ENCODE measurements at regions not wholly inside any gene's neighbourhood (a gene's known extent, or its start where the extent isn't known, plus 50 kb on each side); places are given as distances from the start of the nearest gene placed in this dataset.

DNA sequence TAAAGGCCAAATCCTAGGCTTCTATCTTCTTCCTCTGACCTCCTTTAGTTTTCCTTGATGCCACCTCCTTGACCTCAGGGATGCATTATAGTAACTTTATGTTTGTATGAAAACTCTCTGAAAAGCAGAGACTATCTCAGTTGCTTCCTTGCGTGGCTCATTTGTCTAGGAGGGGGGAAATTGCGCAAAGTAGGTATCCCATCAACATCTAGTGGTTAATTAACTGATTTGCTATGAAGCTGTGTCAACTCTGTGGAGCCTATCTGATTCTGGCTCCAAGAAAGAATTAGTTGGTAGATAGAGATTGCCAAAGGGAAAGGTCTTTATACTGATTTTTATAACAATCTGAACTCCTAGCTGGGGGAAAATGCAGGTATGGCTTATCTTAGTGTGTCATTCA, 82.1 kb upstream of the FRY start:
- no peak overlapping the region for H3K27ac ChIP-seq (ENCODE audit: low read length in 2 of 2)
- no peak overlapping the region for H3K9ac ChIP-seq (ENCODE audit: low read length)
- Mint-ChIP-seq H3K27ac (no peak overlapping the region), H3K9me3 (ENCODE audit: insufficient read depth) (no peaks in the 10 kb centered on the region), H3K4me1 (peaks cover 18% of the 10 kb centered on the region), H3K4me3 (no peak overlapping the region), H3K27me3 (no peaks in the 10 kb centered on the region)
- ATAC-seq (ENCODE audit: low read depth), result no peak
- H3K36me3 ChIP-seq (replicated peaks in 1 of 2; ENCODE audit: control extremely low read depth in 1 of 2, control insufficient read depth in 1 of 2, extremely low read depth in 1 of 2, insufficient read depth in 2 of 2, low read length in 1 of 2), result peaks cover 0 to 3% of the 10 kb centered on the region in 2 experiments
- WGBS (ENCODE audit: insufficient coverage), result no CpG with 5 or more reads among the region's 2 CpGs
- no peak for DNase-seq
- no peaks in the 10 kb centered on the region for H3K79me2 ChIP-seq (ENCODE audit: control insufficient read depth, insufficient read depth, low read length)
- TF ChIP-seq EZH2 (IDR thresholded peaks at IDR 0.05; ENCODE audit: borderline replicate concordance, insufficient read depth, low read depth, low read length, poor library complexity, severe bottlenecking), result no peak
- TF ChIP-seq, protein P1, sequence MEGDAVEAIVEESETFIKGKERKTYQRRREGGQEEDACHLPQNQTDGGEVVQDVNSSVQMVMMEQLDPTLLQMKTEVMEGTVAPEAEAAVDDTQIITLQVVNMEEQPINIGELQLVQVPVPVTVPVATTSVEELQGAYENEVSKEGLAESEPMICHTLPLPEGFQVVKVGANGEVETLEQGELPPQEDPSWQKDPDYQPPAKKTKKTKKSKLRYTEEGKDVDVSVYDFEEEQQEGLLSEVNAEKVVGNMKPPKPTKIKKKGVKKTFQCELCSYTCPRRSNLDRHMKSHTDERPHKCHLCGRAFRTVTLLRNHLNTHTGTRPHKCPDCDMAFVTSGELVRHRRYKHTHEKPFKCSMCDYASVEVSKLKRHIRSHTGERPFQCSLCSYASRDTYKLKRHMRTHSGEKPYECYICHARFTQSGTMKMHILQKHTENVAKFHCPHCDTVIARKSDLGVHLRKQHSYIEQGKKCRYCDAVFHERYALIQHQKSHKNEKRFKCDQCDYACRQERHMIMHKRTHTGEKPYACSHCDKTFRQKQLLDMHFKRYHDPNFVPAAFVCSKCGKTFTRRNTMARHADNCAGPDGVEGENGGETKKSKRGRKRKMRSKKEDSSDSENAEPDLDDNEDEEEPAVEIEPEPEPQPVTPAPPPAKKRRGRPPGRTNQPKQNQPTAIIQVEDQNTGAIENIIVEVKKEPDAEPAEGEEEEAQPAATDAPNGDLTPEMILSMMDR (IDR thresholded peaks at IDR 0.05), result no peak
- peaks cover 16 to 17% of the 10 kb centered on the region in 2 donors for H3K4me1 ChIP-seq (ENCODE audit: control insufficient read depth in 2 of 2, insufficient read depth in 2 of 2, low read length in 2 of 2)
- H3K4me3 ChIP-seq (ENCODE audit: control extremely low read depth in 1 of 5, extremely low read depth in 1 of 5, insufficient read depth in 1 of 5, low read depth in 2 of 5, low read length in 4 of 5), result no peak overlapping the region
- ChIA-PET POLR2A (no interaction called here), CTCF (interaction anchor here (1.2 kb wide), 1 partner anchor 40 kb away, joined by 4 read pairs; no protein-coding TSS in a partner anchor)
- peaks cover 0 to 9% (median 0%) of the 10 kb centered on the region in 3 donors for H3K9me3 ChIP-seq (ENCODE audit: control extremely low read depth in 1 of 3, control insufficient read depth in 2 of 3, insufficient read depth in 1 of 3, low read length in 2 of 3)
- no peaks in the 10 kb centered on the region for H3K27me3 ChIP-seq (replicated peaks in 1 of 4; ENCODE audit: control extremely low read depth in 1 of 4, control insufficient read depth in 3 of 4, insufficient read depth in 4 of 4, low read length in 3 of 4)
- no peak overlapping the region for H2AFZ ChIP-seq (ENCODE audit: insufficient read depth, low read depth, low read length, poor library complexity, severe bottlenecking)
- H3K4me2 ChIP-seq (replicated peaks; ENCODE audit: low read depth, low read length, poor library complexity, severe bottlenecking), result no peak overlapping the region
- intact Hi-C loops (cut with micrococcal nuclease), result no loop called here
- no peaks in the 10 kb centered on the region for H4K20me1 ChIP-seq (ENCODE audit: control insufficient read depth, insufficient read depth, low read length, poor library complexity, severe bottlenecking)

DNA sequence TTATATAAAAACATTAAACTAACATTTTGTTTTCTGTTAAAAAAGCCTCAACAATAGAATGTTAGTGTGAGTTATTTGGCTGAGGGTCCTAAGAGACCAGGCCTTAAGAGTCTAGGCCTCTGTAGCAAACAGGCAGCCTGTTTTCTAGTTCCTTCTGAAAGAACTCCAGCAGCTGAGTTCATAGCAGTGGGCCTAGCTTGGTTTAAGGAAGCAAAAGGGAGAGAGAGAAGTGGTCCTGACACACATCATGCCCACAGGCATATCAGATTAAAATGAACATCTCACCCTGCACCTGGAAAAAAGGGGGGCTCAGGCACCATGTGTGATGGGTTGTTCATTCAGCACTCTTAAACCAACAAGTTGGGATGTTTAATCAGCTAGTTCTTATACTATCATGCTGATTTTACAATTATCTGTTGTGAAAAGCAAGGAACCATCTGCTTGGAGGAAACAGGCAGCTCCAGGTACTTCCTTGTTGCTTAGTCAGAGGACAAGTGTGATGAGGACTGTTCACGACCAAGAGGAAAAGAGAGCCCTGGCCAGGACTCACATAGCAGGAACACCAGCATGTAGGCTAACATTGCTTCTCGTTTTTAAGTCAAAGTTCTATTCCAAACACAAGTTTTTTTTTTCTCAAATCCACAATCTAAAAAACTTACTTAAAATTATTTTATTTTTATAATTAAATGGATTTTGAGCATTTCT, 81.3 kb upstream of the FRY start:
- no peak overlapping the region for H3K4me3 Mint-ChIP-seq

More for the DNA sequence above, 81.3 kb upstream of the FRY start:
- no peak overlapping the region for H3K9ac ChIP-seq (ENCODE audit: low read length)
- H3K4me3 ChIP-seq (ENCODE audit: control extremely low read depth in 1 of 5, extremely low read depth in 1 of 5, insufficient read depth in 1 of 5, low read depth in 2 of 5, low read length in 4 of 5), result no peak overlapping the region
- peak overlapping the region; percentile 31 for H2AFZ ChIP-seq (ENCODE audit: insufficient read depth, low read depth, low read length, poor library complexity, severe bottlenecking)
- no peaks in the 10 kb centered on the region for H4K20me1 ChIP-seq (ENCODE audit: control insufficient read depth, insufficient read depth, low read length, poor library complexity, severe bottlenecking)
- Mint-ChIP-seq H3K27me3 (no peaks in the 10 kb centered on the region), H3K27ac (no peak overlapping the region), H3K4me1 (peaks cover 18% of the 10 kb centered on the region), H3K9me3 (ENCODE audit: insufficient read depth) (no peaks in the 10 kb centered on the region)
- H3K4me2 ChIP-seq (replicated peaks; ENCODE audit: low read depth, low read length, poor library complexity, severe bottlenecking), result no peak overlapping the region
- POLR2A ChIA-PET, result no interaction called here
- peaks cover 16 to 17% of the 10 kb centered on the region in 2 donors for H3K4me1 ChIP-seq (ENCODE audit: control insufficient read depth in 2 of 2, insufficient read depth in 2 of 2, low read length in 2 of 2)
- peak overlapping the region; percentile 44 to 75 for H3K27ac ChIP-seq (ENCODE audit: low read length in 2 of 2)
- H3K27me3 ChIP-seq (replicated peaks in 1 of 4; ENCODE audit: control extremely low read depth in 1 of 4, control insufficient read depth in 3 of 4, insufficient read depth in 4 of 4, low read length in 3 of 4), result no peaks in the 10 kb centered on the region
- no peak for ATAC-seq (ENCODE audit: low read depth)
- H3K79me2 ChIP-seq (ENCODE audit: control insufficient read depth, insufficient read depth, low read length), result no peaks in the 10 kb centered on the region
- TF ChIP-seq, protein P1 (IDR thresholded peaks at IDR 0.05), result no peak
- no peak for TF ChIP-seq EZH2 (IDR thresholded peaks at IDR 0.05; ENCODE audit: borderline replicate concordance, insufficient read depth, low read depth, low read length, poor library complexity, severe bottlenecking)
- 20% methylated on average over 1 of the region's 2 CpGs for WGBS (ENCODE audit: insufficient coverage)
- no peak for DNase-seq
- intact Hi-C loops (cut with micrococcal nuclease), result loop anchor here (5.0 kb wide), 1 partner anchor 362 kb away; no protein-coding TSS in a partner anchor
- peaks cover 0 to 9% (median 0%) of the 10 kb centered on the region in 3 donors for H3K9me3 ChIP-seq (ENCODE audit: control extremely low read depth in 1 of 3, control insufficient read depth in 2 of 3, insufficient read depth in 1 of 3, low read length in 2 of 3)
- CTCF ChIA-PET, result interaction anchor here (1.2 kb wide), 1 partner anchor 40 kb away, joined by 4 read pairs; no protein-coding TSS in a partner anchor
- peaks cover 0 to 3% of the 10 kb centered on the region in 2 experiments for H3K36me3 ChIP-seq (replicated peaks in 1 of 2; ENCODE audit: control extremely low read depth in 1 of 2, control insufficient read depth in 1 of 2, extremely low read depth in 1 of 2, insufficient read depth in 2 of 2, low read length in 1 of 2)

Data from B cell (primary cell).